IMR-90 (cell line): ENCODE measurements at regions not wholly inside any gene's neighbourhood (a gene's known extent, or its start where the extent isn't known, plus 50 kb on each side); places are given as distances from the start of the nearest gene placed in this dataset.

Source experiments
- ATAC-seq: fragments of 200-7000 bp; cut with Tn5 transposase; 2 replicates; pipeline ENCODE4 v1.9.1; 2020; ENCODE audit warnings: low read depth, mild to moderate bottlenecking, moderate library complexity
- BruUV-seq: library from RNA; stranded (reverse); fragments of 400-500 nt; replicated peaks from 2 replicates; lab custom pipeline; 2021; lab: Mats Ljungman, UMichigan
- CTCF ChIA-PET: fragments of 300-600 bp; formaldehyde crosslinking; extraction: SDS; loops from one replicate; lab custom pipeline; 2021; ENCODE audit warnings: antibody characterized with exemption; lab: Yijun Ruan, JAX
- POLR2A ChIA-PET: fragments of 300-600 bp; sonication (Branson Sonifier 250); formaldehyde crosslinking; loops from one replicate; lab custom pipeline; 2022; ENCODE audit warnings: antibody characterized with exemption; ENCODE audit not compliant: unreplicated experiment; lab: Charles Lee
- DNase-seq: peaks from one replicate; pipeline ENCODE4 v3.0.0; 2013
- H2AFZ ChIP-seq: replicated peaks from 2 replicates; pipeline ENCODE3; 2013; ENCODE audit warnings: low read length, mild to moderate bottlenecking; ENCODE audit not compliant: poor library complexity
- H2AK5ac ChIP-seq: 2 replicates; pipeline ENCODE4 v1.6.1; 2013; ENCODE audit warnings: low read depth, low read length, inconsistent platforms
- H2AK9ac ChIP-seq: replicated peaks from 2 replicates; pipeline ENCODE3; 2013; ENCODE audit warnings: mild to moderate bottlenecking, low read depth, low read length, moderate library complexity; ENCODE audit not compliant: poor library complexity
- H2BK120ac ChIP-seq: 2 replicates; pipeline ENCODE4 v1.6.1; 2013; ENCODE audit warnings: low read depth, low read length, inconsistent platforms
- H2BK15ac ChIP-seq: 3 replicates; pipeline ENCODE4 v1.6.1; 2013; ENCODE audit warnings: low read depth, low read length, inconsistent platforms
- H2BK20ac ChIP-seq: 2 replicates; pipeline ENCODE4 v1.6.1; 2013; ENCODE audit warnings: low read depth, mild to moderate bottlenecking, inconsistent platforms, low read length, moderate library complexity
- H2BK5ac ChIP-seq: 2 replicates; pipeline ENCODE4 v1.6.1; 2013; ENCODE audit warnings: mild to moderate bottlenecking, low read depth, low read length, inconsistent platforms; ENCODE audit not compliant: poor library complexity, severe bottlenecking
- H3K14ac ChIP-seq: replicated peaks from 2 replicates; pipeline ENCODE4 v1.6.1; 2013; ENCODE audit warnings: low read depth, low read length, inconsistent platforms
- H3K18ac ChIP-seq: 2 replicates; pipeline ENCODE4 v1.6.1; 2013; ENCODE audit warnings: low read depth, low read length, control low read depth
- H3K23ac ChIP-seq: 2 replicates; pipeline ENCODE4 v1.6.1; 2013; ENCODE audit warnings: low read depth, low read length, inconsistent platforms
- H3K27ac ChIP-seq: 2 replicates; pipeline ENCODE4 v1.5.1; 2013; ENCODE audit warnings: mild to moderate bottlenecking, control low read depth, low read length; ENCODE audit not compliant: insufficient read depth
- H3K27me3 ChIP-seq: 2 replicates; pipeline ENCODE4 v1.6.1; 2013; ENCODE audit warnings: low read length; ENCODE audit not compliant: control insufficient read depth, insufficient read depth
- H3K36me3 ChIP-seq: 2 replicates; pipeline ENCODE4 v1.6.1; 2013; ENCODE audit warnings: low read length, mixed read lengths; ENCODE audit not compliant: control insufficient read depth, insufficient read depth
- H3K4ac ChIP-seq: 2 replicates; pipeline ENCODE4 v1.6.1; 2013; ENCODE audit warnings: low read depth, low read length, inconsistent platforms
- H3K4me1 ChIP-seq: 2 replicates; pipeline ENCODE4 v1.6.1; 2013; ENCODE audit warnings: low read length, mixed read lengths; ENCODE audit not compliant: control insufficient read depth, insufficient read depth
- H3K4me2 ChIP-seq: 2 replicates; pipeline ENCODE4 v1.6.1; 2013; ENCODE audit warnings: low read depth, mild to moderate bottlenecking, control low read depth, low read length, moderate library complexity
- H3K4me3 ChIP-seq: 2 replicates; pipeline ENCODE4 v1.5.1; 2013; ENCODE audit warnings: low read depth, mild to moderate bottlenecking, control low read depth, low read length, moderate library complexity; ENCODE audit not compliant: insufficient read depth
- H3K56ac ChIP-seq: 2 replicates; pipeline ENCODE4 v1.6.1; 2013; ENCODE audit warnings: low read length, inconsistent platforms; ENCODE audit not compliant: insufficient read depth; ENCODE audit errors: extremely low read depth
- H3K79me1 ChIP-seq, 2 experiments: 2 replicates each; pipeline ENCODE4 v1.6.1; 2013; ENCODE audit warnings: low read length in 2 of 2, inconsistent platforms in 1 of 2, low read depth in 1 of 2
- H3K9ac ChIP-seq: 2 replicates; pipeline ENCODE4 v1.6.1; 2013; ENCODE audit warnings: low read depth, low read length, control low read depth
- H3K9me1 ChIP-seq: 2 replicates; pipeline ENCODE4 v1.6.1; 2013; ENCODE audit warnings: low read length, inconsistent platforms; ENCODE audit not compliant: insufficient read depth
- H3K9me3 ChIP-seq: 2 replicates; pipeline ENCODE4 v1.6.1; 2013; ENCODE audit warnings: low read length; ENCODE audit not compliant: control insufficient read depth, insufficient read depth
- H4K20me1 ChIP-seq: 2 replicates; pipeline ENCODE4 v1.6.1; 2013; ENCODE audit warnings: low read length, inconsistent platforms; ENCODE audit not compliant: insufficient read depth
- H4K5ac ChIP-seq: 2 replicates; pipeline ENCODE4 v1.6.1; 2013; ENCODE audit warnings: mild to moderate bottlenecking, low read depth, low read length, control low read depth
- H4K8ac ChIP-seq, 2 experiments: 2 replicates each; pipeline ENCODE4 v1.6.1; 2013; ENCODE audit warnings: low read depth in 2 of 2, low read length in 2 of 2, control low read depth in 1 of 2, inconsistent platforms in 1 of 2
- H4K91ac ChIP-seq: 2 replicates; pipeline ENCODE4 v1.6.1; 2013; ENCODE audit warnings: low read depth, low read length, inconsistent platforms; ENCODE audit not compliant: insufficient read depth
- CEBPB ChIP-seq: IDR thresholded peaks from 2 replicates; pipeline ENCODE4 v1.6.1; 2012; ENCODE audit warnings: low read depth, low read length, improper control_type of control experiment
- MAFK ChIP-seq: IDR thresholded peaks from 2 replicates; pipeline ENCODE4 v1.6.1; 2012; ENCODE audit warnings: low read depth, low read length, improper control_type of control experiment
- NFE2L2 ChIP-seq: fragments of 150-350 bp; IDR thresholded peaks from 2 replicates; pipeline ENCODE4 v1.6.1; 2016; ENCODE audit warnings: low read depth, mild to moderate bottlenecking, low read length
- POLR2A ChIP-seq: IDR thresholded peaks from 2 replicates; pipeline ENCODE4 v1.6.1; 2012; ENCODE audit warnings: mild to moderate bottlenecking, low read depth, low read length
- RCOR1 ChIP-seq: IDR thresholded peaks from 2 replicates; pipeline ENCODE4 v1.6.1; 2012; ENCODE audit warnings: mild to moderate bottlenecking, low read length, improper control_type of control experiment; ENCODE audit not compliant: insufficient replicate concordance
- whole genome bisulfite sequencing, 2 experiments: methylation state at CpG; one replicate each; pipeline versions ENCODE4 v1.1.5 to v1.1.7; 2013; ENCODE audit warnings: missing lambda C conversion rate in 2 of 2; ENCODE audit not compliant: insufficient read length in 1 of 2; ENCODE audit errors: extremely low coverage in 2 of 2; 5-methylcytosine and 5-hydroxymethylcytosine counted together
- dilution Hi-C: fragments of 300-500 bp; cut with HindIII; formaldehyde crosslinking; loops from one replicate; pipeline ENCODE4 v1.14.3; 2018; ENCODE audit warnings: low sequenced_read_pairs; ENCODE audit not compliant: unreplicated experiment
- in situ Hi-C: fragments of 300-500 bp; cut with MboI; formaldehyde crosslinking; loops from 3 replicates; pipeline ENCODE4 v1.14.3; 2019; ENCODE audit warnings: low sequenced_read_pairs, inconsistent platforms, mixed read lengths
- intact Hi-C: fragments of 100-400 bp; cut with micrococcal nuclease; formaldehyde crosslinking; loops from 2 replicates; pipeline ENCODE4 v1.10.0; 2022
- TF ChIP-seq, protein P1 (sequence below): conservative IDR thresholded peaks from 2 replicates; pipeline ENCODE4 v1.5.1; 2012; ENCODE audit warnings: mild to moderate bottlenecking, low read depth, low read length, improper control_type of control experiment

DNA sequence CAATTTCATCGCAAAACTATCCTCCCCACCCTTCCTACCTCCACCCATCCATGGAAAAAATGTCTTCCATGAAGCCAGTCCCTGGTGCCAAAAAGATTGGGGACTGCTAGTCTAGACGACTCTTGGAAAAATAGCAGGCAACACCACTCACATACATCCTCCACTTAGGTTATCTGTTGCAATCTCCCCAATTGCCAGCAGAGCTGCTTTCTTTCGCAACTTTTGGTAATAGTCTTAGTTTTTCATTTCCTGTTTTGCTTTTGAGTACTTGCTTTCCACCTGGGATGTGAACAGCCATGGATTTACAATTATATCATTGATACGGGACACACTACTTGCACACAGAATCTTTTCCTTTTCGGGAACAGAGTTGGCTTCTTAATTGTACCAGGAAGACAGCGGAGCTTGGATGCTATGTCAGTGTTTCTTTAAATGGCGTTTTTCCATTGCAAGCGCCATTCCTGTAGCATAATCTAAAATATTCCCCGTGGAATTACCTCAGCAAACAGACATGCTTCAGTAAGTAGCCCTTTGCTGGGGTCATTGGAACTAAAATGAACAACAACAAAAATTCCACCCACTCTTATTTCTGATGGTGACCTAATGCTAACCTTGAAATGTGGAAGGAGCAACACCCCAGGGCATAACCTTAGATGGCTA is 183.3 kb upstream of the ADGRL2 start:
- intact Hi-C loops = no loop called here
- in situ Hi-C loops = no loop called here
- peak; percentile 4 for DNase-seq
- Histone ChIP-seq H3K4ac (no peak overlapping the region), H4K91ac (no peak overlapping the region), H4K5ac (no peak overlapping the region), H3K4me1 (no peaks in the 10 kb centered on the region), H3K27me3 (no peaks in the 10 kb centered on the region), H2BK20ac (no peak overlapping the region), H3K9ac (no peak overlapping the region), H3K4me3 (no peak overlapping the region), H2BK120ac (no peak overlapping the region), H3K14ac (no peak overlapping the region), H3K36me3 (no peaks in the 10 kb centered on the region), H2AK5ac (no peak overlapping the region), H3K9me3 (no peaks in the 10 kb centered on the region), H3K18ac (no peak overlapping the region), H3K27ac (no peak overlapping the region), H4K8ac (no peak overlapping the region), H2BK5ac (no peak overlapping the region), H4K20me1 (no peaks in the 10 kb centered on the region), H2BK15ac (no peak overlapping the region), H2AFZ (no peak overlapping the region), H3K79me1 (no peaks in the 10 kb centered on the region), H3K56ac (no peak overlapping the region), H3K23ac (no peak overlapping the region), H3K4me2 (no peak overlapping the region), H3K9me1 (no peaks in the 10 kb centered on the region), H2AK9ac (no peak overlapping the region)
- no TSS peak for BruUV-seq
- ATAC-seq = no peak
- TF ChIP-seq CEBPB (peak; percentile 60), MAFK (no peak), POLR2A (no peak), NFE2L2 (no peak), RCOR1 (no peak)
- TF ChIP-seq, protein P1, sequence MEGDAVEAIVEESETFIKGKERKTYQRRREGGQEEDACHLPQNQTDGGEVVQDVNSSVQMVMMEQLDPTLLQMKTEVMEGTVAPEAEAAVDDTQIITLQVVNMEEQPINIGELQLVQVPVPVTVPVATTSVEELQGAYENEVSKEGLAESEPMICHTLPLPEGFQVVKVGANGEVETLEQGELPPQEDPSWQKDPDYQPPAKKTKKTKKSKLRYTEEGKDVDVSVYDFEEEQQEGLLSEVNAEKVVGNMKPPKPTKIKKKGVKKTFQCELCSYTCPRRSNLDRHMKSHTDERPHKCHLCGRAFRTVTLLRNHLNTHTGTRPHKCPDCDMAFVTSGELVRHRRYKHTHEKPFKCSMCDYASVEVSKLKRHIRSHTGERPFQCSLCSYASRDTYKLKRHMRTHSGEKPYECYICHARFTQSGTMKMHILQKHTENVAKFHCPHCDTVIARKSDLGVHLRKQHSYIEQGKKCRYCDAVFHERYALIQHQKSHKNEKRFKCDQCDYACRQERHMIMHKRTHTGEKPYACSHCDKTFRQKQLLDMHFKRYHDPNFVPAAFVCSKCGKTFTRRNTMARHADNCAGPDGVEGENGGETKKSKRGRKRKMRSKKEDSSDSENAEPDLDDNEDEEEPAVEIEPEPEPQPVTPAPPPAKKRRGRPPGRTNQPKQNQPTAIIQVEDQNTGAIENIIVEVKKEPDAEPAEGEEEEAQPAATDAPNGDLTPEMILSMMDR = no peak
- CTCF ChIA-PET = no interaction called here
- POLR2A ChIA-PET = no interaction called here
- 82% methylated on average over 4 of the region's 9 CpGs; no CpG with 5 or more reads in 1 of the 2 experiments for WGBS, 2 experiments
- dilution Hi-C loops = no loop called here
